Left lung (tissue), 4 donors: ENCODE measurements at regions not wholly inside any gene's neighbourhood (a gene's known extent, or its start where the extent isn't known, plus 50 kb on each side); places are given as distances from the start of the nearest gene placed in this dataset.
"Not testable (repeated sequence)": the region's sequence is repeated elsewhere in the genome, so short reads cannot be mapped to it uniquely, and the experiment has no call there.

ENCODE experiments used
- ATAC-seq: fragments of 200-7000 bp; cut with Tn5 transposase; one replicate; pipeline ENCODE4 v1.9.1; 2020; ENCODE audit warnings: moderate library complexity
- DNase-seq, 4 donors: peaks; one replicate each; pipeline ENCODE4 v3.0.0-alpha.2; 2013 to 2020
- H3K27ac ChIP-seq, 2 donors: fragments of 200-600 bp; sonication (generic) in 1 of 2; one replicate each; pipeline versions ENCODE4 v1.5.0 to v1.8.0; 2020 to 2021
- H3K27me3 ChIP-seq, 2 donors: fragments of 200-600 bp; sonication (generic) in 1 of 2; one replicate each; pipeline versions ENCODE4 v1.5.0 to v1.8.0; 2020 to 2021
- H3K36me3 ChIP-seq, 2 donors: fragments of 200-600 bp; sonication (generic) in 1 of 2; one replicate each; pipeline versions ENCODE4 v1.5.0 to v1.8.0; 2020 to 2021
- H3K4me1 ChIP-seq, 2 donors: fragments of 200-600 bp; one replicate each; pipeline ENCODE4 v1.8.0; 2021
- H3K4me3 ChIP-seq, 2 donors: fragments of 200-600 bp; sonication (generic) in 1 of 2; one replicate each; pipeline versions ENCODE4 v1.5.0 to v1.8.0; 2020 to 2021; ENCODE audit warnings: mild to moderate bottlenecking in 1 of 2
- H3K9me3 ChIP-seq, 2 donors: fragments of 200-600 bp; sonication (generic) in 1 of 2; one replicate each; pipeline versions ENCODE4 v1.5.0 to v1.8.0; 2020 to 2021
- intact Hi-C, 2 donors: fragments of 100-400 bp; cut with DNase I; formaldehyde crosslinking; loops; one replicate each; pipeline versions ENCODE4 v1.11.2 to v1.14.2; 2022
- donor health status: DM: no; HTN: yes; CAD: no.
- donor health status: DM: no; HTN: no; CAD: no.

- H3K4me3 ChIP-seq, intact Hi-C loops, H3K27ac ChIP-seq, H3K36me3 ChIP-seq, H3K4me1 ChIP-seq, H3K9me3 ChIP-seq, H3K27me3 ChIP-seq, ATAC-seq: not testable (repeated sequence)
- DNase-seq = peak in 1 of 4 donors; percentile 2
Measured at GRCh38 chr21:5138687-5139086, 5382.7 kb upstream of the TPTE start.

- H3K36me3 ChIP-seq, DNase-seq, H3K27ac ChIP-seq, H3K4me3 ChIP-seq, intact Hi-C loops, H3K9me3 ChIP-seq, H3K27me3 ChIP-seq, H3K4me1 ChIP-seq: not testable (repeated sequence)
- peak; percentile 41 for ATAC-seq
Measured at GRCh38 chr21:5139528-5139927, 5381.9 kb upstream of the TPTE start.

DNA sequence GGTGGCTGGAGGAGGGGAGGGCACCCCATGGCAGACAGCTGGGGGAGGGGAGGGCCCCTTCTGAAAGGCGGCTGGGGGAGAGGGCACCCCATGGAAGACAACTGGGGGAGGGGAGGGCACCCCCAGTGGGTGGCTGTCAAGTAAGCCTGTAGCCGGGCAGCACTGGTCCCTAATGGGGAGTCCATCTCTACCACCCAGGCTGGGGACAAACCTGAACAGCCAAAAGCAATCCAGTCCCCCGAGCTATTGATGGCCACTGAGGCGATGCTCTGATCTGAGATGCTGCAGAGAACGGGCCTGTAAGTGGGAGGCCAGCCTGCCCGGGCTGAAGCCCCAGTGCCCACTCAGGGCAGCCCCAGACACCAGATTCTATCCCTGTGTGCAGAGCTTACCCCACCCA is 5378.4 kb upstream of the TPTE start:
- H3K4me1 ChIP-seq, H3K9me3 ChIP-seq, ATAC-seq, H3K27ac ChIP-seq, intact Hi-C loops, H3K36me3 ChIP-seq, H3K4me3 ChIP-seq, H3K27me3 ChIP-seq: not testable (repeated sequence)
- peak in 1 of 4 donors; percentile 8 for DNase-seq

- H3K9me3 ChIP-seq, H3K27me3 ChIP-seq, H3K4me1 ChIP-seq, intact Hi-C loops, H3K36me3 ChIP-seq, ATAC-seq, H3K27ac ChIP-seq, H3K4me3 ChIP-seq: not testable (repeated sequence)
- peak in 1 of 4 donors; percentile 33 for DNase-seq
Measured at GRCh38 chr21:5144731-5145130, 5376.7 kb upstream of the TPTE start.

DNA sequence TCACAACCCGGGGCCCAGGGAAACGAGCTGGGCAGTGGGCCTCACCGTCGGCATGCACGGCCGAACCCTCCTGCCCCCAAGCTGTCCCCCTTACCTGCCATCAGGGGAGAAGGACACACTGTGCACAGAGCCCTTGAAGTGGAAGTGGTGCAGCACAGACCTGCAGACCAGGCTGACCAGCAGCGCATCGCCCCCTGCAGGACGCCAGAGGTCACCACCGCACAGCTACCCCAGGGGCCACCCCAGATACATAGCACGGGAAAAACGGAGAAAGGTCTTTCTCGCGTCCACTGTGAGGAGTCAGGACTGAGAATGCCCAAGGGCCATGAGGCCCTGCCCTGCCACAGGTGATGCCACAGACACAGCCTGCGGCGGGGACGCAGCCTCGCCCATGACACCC is 5373.7 kb upstream of the TPTE start:
- H3K27ac ChIP-seq, H3K4me1 ChIP-seq, H3K36me3 ChIP-seq, H3K4me3 ChIP-seq, H3K9me3 ChIP-seq, intact Hi-C loops, H3K27me3 ChIP-seq: not testable (repeated sequence)
- DNase-seq = peak in 2 of 4 donors; percentile 24 to 68
- peak; percentile 51 for ATAC-seq

GRCh38 chr21:5149222-5149621 is 5372.2 kb upstream of the TPTE start:
- H3K4me1 ChIP-seq, ATAC-seq, H3K9me3 ChIP-seq, H3K36me3 ChIP-seq, H3K27me3 ChIP-seq, H3K4me3 ChIP-seq, H3K27ac ChIP-seq, intact Hi-C loops: not testable (repeated sequence)
- DNase-seq = peak in 1 of 4 donors; percentile 1

GRCh38 chr21:5153842-5154640 is 5367.3 kb upstream of the TPTE start:
- intact Hi-C loops = not testable (repeated sequence)
- H3K4me3 ChIP-seq = peak overlapping the region in 1 of 2 donors; percentile 39

GRCh38 chr21:5154641-5154982 is 5366.8 kb upstream of the TPTE start:
- DNase-seq (peak; percentile 73 to 95 (median 86)), ATAC-seq (peak; percentile 100)
- intact Hi-C loops, H3K4me1 ChIP-seq, H3K27ac ChIP-seq, H3K36me3 ChIP-seq, H3K9me3 ChIP-seq, H3K27me3 ChIP-seq: not testable (repeated sequence)
- peak overlapping the region in 1 of 2 donors; percentile 39 for H3K4me3 ChIP-seq

More at GRCh38 chr21:5153842-5154640, 5367.3 kb upstream of the TPTE start:
- H3K27ac ChIP-seq, H3K36me3 ChIP-seq, H3K27me3 ChIP-seq, H3K4me1 ChIP-seq, H3K9me3 ChIP-seq: not testable (repeated sequence)
- ATAC-seq = peak; percentile 51
- peak in 2 of 4 donors; percentile 29 to 71 for DNase-seq

- intact Hi-C loops, H3K27ac ChIP-seq, H3K9me3 ChIP-seq, H3K27me3 ChIP-seq, H3K36me3 ChIP-seq, H3K4me3 ChIP-seq, DNase-seq, H3K4me1 ChIP-seq: not testable (repeated sequence)
- peak; percentile 92 for ATAC-seq
Measured at GRCh38 chr21:5162693-5163574, 5358.4 kb upstream of the TPTE start.

GRCh38 chr21:5165829-5166228 is 5355.6 kb upstream of the TPTE start:
- intact Hi-C loops, H3K9me3 ChIP-seq, ATAC-seq, DNase-seq, H3K4me1 ChIP-seq, H3K4me3 ChIP-seq, H3K27ac ChIP-seq, H3K36me3 ChIP-seq, H3K27me3 ChIP-seq: not testable (repeated sequence)
